GM12878 (cell line): ENCODE measurements at regions not wholly inside any gene's neighbourhood (a gene's known extent, or its start where the extent isn't known, plus 50 kb on each side); places are given as distances from the start of the nearest gene placed in this dataset.

Source experiments
- ATAC-seq: fragments of 200-7000 bp; cut with Tn5 transposase; 3 replicates; pipeline ENCODE4 v1.9.1; 2020; ENCODE audit warnings: mild to moderate bottlenecking, moderate library complexity
- BruUV-seq: library from RNA; stranded (reverse); fragments of 400-500 nt; replicated peaks from 2 replicates; lab custom pipeline; 2021; lab: Mats Ljungman, UMichigan
- CTCF ChIA-PET: fragments of 300-600 bp; sonication (Branson Sonifier 250); formaldehyde crosslinking; extraction: SDS; loops from one replicate; lab custom pipeline; 2021; ENCODE audit warnings: inconsistent platforms; lab: Yijun Ruan, JAX
- POLR2A ChIA-PET: fragments of 350-600 bp; formaldehyde crosslinking; extraction: SDS; loops from one replicate; lab custom pipeline; 2021; ENCODE audit warnings: inconsistent platforms; lab: Charles Lee
- RAD21 ChIA-PET: fragments of 300-600 bp; sonication (Branson Sonifier 250); formaldehyde crosslinking; loops from one replicate; lab custom pipeline; 2023; ENCODE audit warnings: antibody characterized with exemption; ENCODE audit not compliant: unreplicated experiment; lab: Charles Lee
- SMC1A ChIA-PET: fragments of 300-600 bp; sonication (Branson Sonifier 250); formaldehyde crosslinking; loops from one replicate; lab custom pipeline; 2023; ENCODE audit not compliant: unreplicated experiment, uncharacterized antibody; lab: Charles Lee
- DNase-seq: peaks from one replicate; pipeline ENCODE4 v3.0.0-alpha.2; 2011; ENCODE audit warnings: low read depth, low spot score
- FAIRE-seq: peaks from 3 replicates; lab custom pipeline; 2011; peaks lifted over from hg19 to GRCh38; lab: Jason Lieb, UNC
- H2AFZ ChIP-seq: 2 replicates; pipeline ENCODE4 v1.6.0; 2011; ENCODE audit warnings: low read depth, low read length, control low read depth; ENCODE audit not compliant: control insufficient read depth
- H3K27ac ChIP-seq: 2 replicates; pipeline ENCODE4 v1.5.1; 2011; ENCODE audit warnings: control low read depth; ENCODE audit not compliant: control insufficient read depth, insufficient read depth
- H3K27me3 ChIP-seq, 2 experiments: replicated peaks in 1 of 2; 2 replicates each; pipeline versions ENCODE4 v1.6.0 to v1.6.1; 2011; ENCODE audit warnings: low read length in 1 of 2; ENCODE audit not compliant: control insufficient read depth in 2 of 2, insufficient read depth in 2 of 2
- H3K36me3 ChIP-seq, 2 experiments: 2 replicates each; pipeline ENCODE4 v1.5.1; 2011; ENCODE audit warnings: low read length in 1 of 2; ENCODE audit not compliant: control insufficient read depth in 2 of 2, insufficient read depth in 2 of 2
- H3K4me1 ChIP-seq: 2 replicates; pipeline ENCODE4 v1.6.1; 2011; ENCODE audit warnings: mild to moderate bottlenecking, low read length, moderate library complexity, mixed read lengths; ENCODE audit not compliant: control insufficient read depth, insufficient read depth
- H3K4me2 ChIP-seq: 2 replicates; pipeline ENCODE4 v1.6.0; 2011; ENCODE audit warnings: control low read depth; ENCODE audit not compliant: control insufficient read depth, insufficient read depth
- H3K4me3 ChIP-seq: fragments of 200-600 bp; sonication (generic); 2 replicates; pipeline ENCODE4 v1.5.1; 2016
- H3K79me2 ChIP-seq: 2 replicates; pipeline ENCODE4 v1.6.0; 2011; ENCODE audit warnings: low read length; ENCODE audit not compliant: control insufficient read depth, insufficient read depth
- H3K9ac ChIP-seq: 2 replicates; pipeline ENCODE4 v1.8.0; 2011; ENCODE audit warnings: low read length, control low read depth, mixed read lengths; ENCODE audit not compliant: control insufficient read depth, insufficient read depth
- H3K9me3 ChIP-seq: replicated peaks from 3 replicates; pipeline ENCODE4 v1.5.1; 2011; ENCODE audit warnings: mild to moderate bottlenecking, low read length; ENCODE audit not compliant: control insufficient read depth, insufficient read depth
- H4K20me1 ChIP-seq: 2 replicates; pipeline ENCODE4 v1.6.0; 2011; ENCODE audit not compliant: control insufficient read depth, insufficient read depth
- BMI1 ChIP-seq: fragments of 450-650 bp; IDR thresholded peaks from 2 replicates; pipeline ENCODE4 v1.6.1; 2016; ENCODE audit warnings: mild to moderate bottlenecking, moderate library complexity, borderline replicate concordance
- EP300 ChIP-seq, 2 experiments: fragments of 150-350 bp in 1 of 2; IDR thresholded peaks; 2 replicates each; pipeline ENCODE4 v1.6.1; 2011 to 2012; ENCODE audit warnings: low read depth in 2 of 2, low read length in 2 of 2, borderline replicate concordance in 1 of 2, improper control_type of control experiment in 1 of 2, inconsistent platforms in 1 of 2; ENCODE audit not compliant: control insufficient read depth in 1 of 2
- FOS ChIP-seq: IDR thresholded peaks from 3 replicates; pipeline ENCODE4 v1.6.1; 2011; ENCODE audit warnings: borderline replicate concordance; ENCODE audit not compliant: insufficient read length; ENCODE audit errors: extremely low read depth
- GATAD2B ChIP-seq: fragments of 450-650 bp; conservative IDR thresholded peaks from 2 replicates; pipeline ENCODE4 v1.6.1; 2017; ENCODE audit warnings: low read depth, mild to moderate bottlenecking, moderate library complexity
- HCFC1 ChIP-seq: fragments of 150-350 bp; IDR thresholded peaks from 2 replicates; pipeline ENCODE4 v1.6.1; 2014; ENCODE audit warnings: low read length
- IKZF1 ChIP-seq: fragments of 450-650 bp; conservative IDR thresholded peaks from 2 replicates; pipeline ENCODE4 v1.6.1; 2017; ENCODE audit warnings: antibody characterized with exemption, mild to moderate bottlenecking
- PML ChIP-seq: IDR thresholded peaks from 2 replicates; pipeline ENCODE4 v1.6.1; 2012; ENCODE audit warnings: low read length, inconsistent platforms
- SMAD5 ChIP-seq: IDR thresholded peaks from 2 replicates; pipeline ENCODE4 v1.6.1; 2016; ENCODE audit warnings: antibody characterized with exemption, low read depth
- SMARCA5 ChIP-seq: fragments of 450-650 bp; IDR thresholded peaks from 2 replicates; pipeline ENCODE4 v1.6.1; 2017; ENCODE audit warnings: mild to moderate bottlenecking
- SREBF2 ChIP-seq: IDR thresholded peaks from 2 replicates; pipeline ENCODE4 v1.6.1; 2012; ENCODE audit warnings: mild to moderate bottlenecking, low read length
- STAT3 ChIP-seq: IDR thresholded peaks from 2 replicates; pipeline ENCODE4 v1.6.1; 2011; ENCODE audit warnings: low read depth, low read length, improper control_type of control experiment
- TCF7 ChIP-seq: IDR thresholded peaks from 2 replicates; pipeline ENCODE4 v1.6.1; 2014; ENCODE audit warnings: antibody characterized with exemption, borderline replicate concordance
- ZBED1 ChIP-seq: IDR thresholded peaks from 2 replicates; pipeline ENCODE4 v1.6.1; 2016; ENCODE audit warnings: borderline replicate concordance
- ZNF24 ChIP-seq: fragments of 450-650 bp; IDR thresholded peaks from 2 replicates; pipeline ENCODE4 v1.6.1; 2017; ENCODE audit warnings: antibody characterized with exemption, mild to moderate bottlenecking
- WGBS: methylation state at CpG from one replicate; pipeline ENCODE4 v1.1.6; 2016; ENCODE audit warnings: low lambda C conversion rate; ENCODE audit not compliant: insufficient replicate concordance, insufficient coverage; ENCODE audit errors: missing lambda C conversion rate; 5-methylcytosine and 5-hydroxymethylcytosine counted together
- in situ Hi-C: fragments of 300-500 bp; cut with MboI; formaldehyde crosslinking; loops from 9 replicates; pipeline ENCODE4 v1.14.3; 2018; ENCODE audit warnings: mixed read lengths
- intact Hi-C: fragments of 100-400 bp; cut with micrococcal nuclease; formaldehyde crosslinking; loops from one replicate; pipeline ENCODE4 v1.14.2; 2022; ENCODE audit not compliant: unreplicated experiment
- TF ChIP-seq, protein P1 (sequence below): fragments of 450-650 bp; IDR thresholded peaks from 2 replicates; pipeline ENCODE4 v1.6.1; 2017; ENCODE audit warnings: mild to moderate bottlenecking
- TF ChIP-seq, protein P2 (sequence below): fragments of 450-650 bp; IDR thresholded peaks from 2 replicates; pipeline ENCODE4 v1.6.1; 2017; ENCODE audit warnings: mild to moderate bottlenecking, moderate library complexity
- TF ChIP-seq, protein P3 (sequence below): fragments of 450-650 bp; IDR thresholded peaks from 2 replicates; pipeline ENCODE4 v1.6.1; 2017; ENCODE audit warnings: mild to moderate bottlenecking, moderate library complexity

- no peak for DNase-seq
- WGBS, result 2% methylated on average over 2 of the region's 2 CpGs
- Histone ChIP-seq H3K9ac (no peak overlapping the region), H3K4me3 (no peak overlapping the region), H3K36me3 (no peaks in the 10 kb centered on the region), H4K20me1 (no peaks in the 10 kb centered on the region), H3K79me2 (no peaks in the 10 kb centered on the region), H2AFZ (no peak overlapping the region), H3K4me1 (no peaks in the 10 kb centered on the region), H3K27me3 (no peaks in the 10 kb centered on the region), H3K4me2 (no peak overlapping the region), H3K9me3 (no peaks in the 10 kb centered on the region), H3K27ac (no peak overlapping the region)
- CTCF ChIA-PET, result interaction anchor here (1.6 kb wide), 1 partner anchor 100 kb away, joined by 4 read pairs; no protein-coding TSS in a partner anchor
- no peak for FAIRE-seq
- POLR2A ChIA-PET, result no interaction called here
- ATAC-seq, result no peak
- RAD21 ChIA-PET, result no interaction called here
- SMC1A ChIA-PET, result interaction anchor here (1.3 kb wide), 1 partner anchor 99 kb away, joined by 4 read pairs; no protein-coding TSS in a partner anchor
- intact Hi-C loops, result no loop called here
- BruUV-seq, result no TSS peak
- in situ Hi-C loops, result no loop called here
- no peak for TF ChIP-seq ZNF24
- TF ChIP-seq HCFC1, result no peak
- no peak for TF ChIP-seq SMARCA5
- TF ChIP-seq SREBF2, result no peak
- TF ChIP-seq IKZF1, result no peak
- TF ChIP-seq FOS, result no peak
- TF ChIP-seq, protein P1, sequence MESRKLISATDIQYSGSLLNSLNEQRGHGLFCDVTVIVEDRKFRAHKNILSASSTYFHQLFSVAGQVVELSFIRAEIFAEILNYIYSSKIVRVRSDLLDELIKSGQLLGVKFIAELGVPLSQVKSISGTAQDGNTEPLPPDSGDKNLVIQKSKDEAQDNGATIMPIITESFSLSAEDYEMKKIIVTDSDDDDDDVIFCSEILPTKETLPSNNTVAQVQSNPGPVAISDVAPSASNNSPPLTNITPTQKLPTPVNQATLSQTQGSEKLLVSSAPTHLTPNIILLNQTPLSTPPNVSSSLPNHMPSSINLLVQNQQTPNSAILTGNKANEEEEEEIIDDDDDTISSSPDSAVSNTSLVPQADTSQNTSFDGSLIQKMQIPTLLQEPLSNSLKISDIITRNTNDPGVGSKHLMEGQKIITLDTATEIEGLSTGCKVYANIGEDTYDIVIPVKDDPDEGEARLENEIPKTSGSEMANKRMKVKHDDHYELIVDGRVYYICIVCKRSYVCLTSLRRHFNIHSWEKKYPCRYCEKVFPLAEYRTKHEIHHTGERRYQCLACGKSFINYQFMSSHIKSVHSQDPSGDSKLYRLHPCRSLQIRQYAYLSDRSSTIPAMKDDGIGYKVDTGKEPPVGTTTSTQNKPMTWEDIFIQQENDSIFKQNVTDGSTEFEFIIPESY, result no peak
- no peak for TF ChIP-seq SMAD5
- no peak for TF ChIP-seq TCF7
- TF ChIP-seq PML, result no peak
- TF ChIP-seq ZBED1, result no peak
- TF ChIP-seq BMI1, result no peak
- TF ChIP-seq EP300 (IDR thresholded peaks at IDR 0.05; ENCODE audit: borderline replicate concordance in 1 of 2, control insufficient read depth in 1 of 2, low read depth in 2 of 2, low read length in 2 of 2), result no peak
- TF ChIP-seq GATAD2B, result no peak
- TF ChIP-seq, protein P2, sequence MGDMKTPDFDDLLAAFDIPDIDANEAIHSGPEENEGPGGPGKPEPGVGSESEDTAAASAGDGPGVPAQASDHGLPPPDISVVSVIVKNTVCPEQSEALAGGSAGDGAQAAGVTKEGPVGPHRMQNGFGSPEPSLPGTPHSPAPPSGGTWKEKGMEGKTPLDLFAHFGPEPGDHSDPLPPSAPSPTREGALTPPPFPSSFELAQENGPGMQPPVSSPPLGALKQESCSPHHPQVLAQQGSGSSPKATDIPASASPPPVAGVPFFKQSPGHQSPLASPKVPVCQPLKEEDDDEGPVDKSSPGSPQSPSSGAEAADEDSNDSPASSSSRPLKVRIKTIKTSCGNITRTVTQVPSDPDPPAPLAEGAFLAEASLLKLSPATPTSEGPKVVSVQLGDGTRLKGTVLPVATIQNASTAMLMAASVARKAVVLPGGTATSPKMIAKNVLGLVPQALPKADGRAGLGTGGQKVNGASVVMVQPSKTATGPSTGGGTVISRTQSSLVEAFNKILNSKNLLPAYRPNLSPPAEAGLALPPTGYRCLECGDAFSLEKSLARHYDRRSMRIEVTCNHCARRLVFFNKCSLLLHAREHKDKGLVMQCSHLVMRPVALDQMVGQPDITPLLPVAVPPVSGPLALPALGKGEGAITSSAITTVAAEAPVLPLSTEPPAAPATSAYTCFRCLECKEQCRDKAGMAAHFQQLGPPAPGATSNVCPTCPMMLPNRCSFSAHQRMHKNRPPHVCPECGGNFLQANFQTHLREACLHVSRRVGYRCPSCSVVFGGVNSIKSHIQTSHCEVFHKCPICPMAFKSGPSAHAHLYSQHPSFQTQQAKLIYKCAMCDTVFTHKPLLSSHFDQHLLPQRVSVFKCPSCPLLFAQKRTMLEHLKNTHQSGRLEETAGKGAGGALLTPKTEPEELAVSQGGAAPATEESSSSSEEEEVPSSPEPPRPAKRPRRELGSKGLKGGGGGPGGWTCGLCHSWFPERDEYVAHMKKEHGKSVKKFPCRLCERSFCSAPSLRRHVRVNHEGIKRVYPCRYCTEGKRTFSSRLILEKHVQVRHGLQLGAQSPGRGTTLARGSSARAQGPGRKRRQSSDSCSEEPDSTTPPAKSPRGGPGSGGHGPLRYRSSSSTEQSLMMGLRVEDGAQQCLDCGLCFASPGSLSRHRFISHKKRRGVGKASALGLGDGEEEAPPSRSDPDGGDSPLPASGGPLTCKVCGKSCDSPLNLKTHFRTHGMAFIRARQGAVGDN, result no peak
- TF ChIP-seq STAT3, result no peak
- TF ChIP-seq, protein P3, sequence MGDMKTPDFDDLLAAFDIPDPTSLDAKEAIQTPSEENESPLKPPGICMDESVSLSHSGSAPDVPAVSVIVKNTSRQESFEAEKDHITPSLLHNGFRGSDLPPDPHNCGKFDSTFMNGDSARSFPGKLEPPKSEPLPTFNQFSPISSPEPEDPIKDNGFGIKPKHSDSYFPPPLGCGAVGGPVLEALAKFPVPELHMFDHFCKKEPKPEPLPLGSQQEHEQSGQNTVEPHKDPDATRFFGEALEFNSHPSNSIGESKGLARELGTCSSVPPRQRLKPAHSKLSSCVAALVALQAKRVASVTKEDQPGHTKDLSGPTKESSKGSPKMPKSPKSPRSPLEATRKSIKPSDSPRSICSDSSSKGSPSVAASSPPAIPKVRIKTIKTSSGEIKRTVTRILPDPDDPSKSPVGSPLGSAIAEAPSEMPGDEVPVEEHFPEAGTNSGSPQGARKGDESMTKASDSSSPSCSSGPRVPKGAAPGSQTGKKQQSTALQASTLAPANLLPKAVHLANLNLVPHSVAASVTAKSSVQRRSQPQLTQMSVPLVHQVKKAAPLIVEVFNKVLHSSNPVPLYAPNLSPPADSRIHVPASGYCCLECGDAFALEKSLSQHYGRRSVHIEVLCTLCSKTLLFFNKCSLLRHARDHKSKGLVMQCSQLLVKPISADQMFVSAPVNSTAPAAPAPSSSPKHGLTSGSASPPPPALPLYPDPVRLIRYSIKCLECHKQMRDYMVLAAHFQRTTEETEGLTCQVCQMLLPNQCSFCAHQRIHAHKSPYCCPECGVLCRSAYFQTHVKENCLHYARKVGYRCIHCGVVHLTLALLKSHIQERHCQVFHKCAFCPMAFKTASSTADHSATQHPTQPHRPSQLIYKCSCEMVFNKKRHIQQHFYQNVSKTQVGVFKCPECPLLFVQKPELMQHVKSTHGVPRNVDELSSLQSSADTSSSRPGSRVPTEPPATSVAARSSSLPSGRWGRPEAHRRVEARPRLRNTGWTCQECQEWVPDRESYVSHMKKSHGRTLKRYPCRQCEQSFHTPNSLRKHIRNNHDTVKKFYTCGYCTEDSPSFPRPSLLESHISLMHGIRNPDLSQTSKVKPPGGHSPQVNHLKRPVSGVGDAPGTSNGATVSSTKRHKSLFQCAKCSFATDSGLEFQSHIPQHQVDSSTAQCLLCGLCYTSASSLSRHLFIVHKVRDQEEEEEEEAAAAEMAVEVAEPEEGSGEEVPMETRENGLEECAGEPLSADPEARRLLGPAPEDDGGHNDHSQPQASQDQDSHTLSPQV, result no peak
Observed at GRCh38 chr13:50701469-50701868, 142.0 kb downstream of the DLEU7 start.
